HuH-7 (cell line): ENCODE measurements at regions not wholly inside any gene's neighbourhood (a gene's known extent, or its start where the extent isn't known, plus 50 kb on each side); places are given as distances from the start of the nearest gene placed in this dataset.
"Not testable (repeated sequence)": the region's sequence is repeated elsewhere in the genome, so short reads cannot be mapped to it uniquely, and the experiment has no call there.

Source experiments
- DNase-seq: peaks from one replicate; pipeline ENCODE4 v3.0.0; 2011; ENCODE audit warnings: low spot score

DNA sequence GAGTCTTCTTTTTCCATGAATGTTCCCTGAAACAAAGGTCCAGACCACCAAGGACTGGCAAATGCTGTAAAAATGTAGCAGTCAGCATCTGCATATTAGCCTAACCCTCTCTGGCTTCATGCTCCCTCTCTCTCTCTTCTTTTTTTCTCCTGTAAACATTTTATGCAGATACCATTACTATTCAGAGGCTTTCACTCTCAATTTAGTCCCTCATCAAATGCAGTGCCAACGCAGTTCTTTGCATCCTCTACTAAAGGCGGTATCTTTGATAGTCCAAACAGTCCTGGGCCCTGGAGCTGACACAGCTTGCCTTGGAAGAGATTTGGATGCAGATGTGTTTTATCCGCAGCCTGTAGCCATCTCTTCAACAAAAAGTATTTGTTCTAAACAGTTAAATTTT lies 167.1 kb upstream of the MMS22L start:
- no peak for DNase-seq

DNA sequence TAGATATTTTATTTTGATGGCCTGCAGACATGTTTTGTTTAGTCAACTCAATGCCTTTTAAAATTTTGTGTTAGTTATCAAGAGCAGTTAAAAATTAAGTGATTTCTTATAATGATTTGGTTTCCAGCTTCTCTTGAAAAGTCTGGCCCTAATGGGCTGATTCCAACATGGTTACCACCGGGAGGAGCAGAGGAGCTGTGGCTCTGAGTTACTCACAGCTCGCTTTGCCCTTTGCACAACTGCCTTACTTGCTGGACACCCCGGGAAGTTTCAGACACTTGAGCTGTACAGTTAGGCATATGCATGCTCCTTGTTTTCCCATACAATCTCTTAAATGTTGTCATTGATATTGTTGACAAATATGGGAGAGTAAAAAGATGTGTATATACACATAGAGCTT lies 173.1 kb upstream of the MMS22L start:
- no peak for DNase-seq

DNA sequence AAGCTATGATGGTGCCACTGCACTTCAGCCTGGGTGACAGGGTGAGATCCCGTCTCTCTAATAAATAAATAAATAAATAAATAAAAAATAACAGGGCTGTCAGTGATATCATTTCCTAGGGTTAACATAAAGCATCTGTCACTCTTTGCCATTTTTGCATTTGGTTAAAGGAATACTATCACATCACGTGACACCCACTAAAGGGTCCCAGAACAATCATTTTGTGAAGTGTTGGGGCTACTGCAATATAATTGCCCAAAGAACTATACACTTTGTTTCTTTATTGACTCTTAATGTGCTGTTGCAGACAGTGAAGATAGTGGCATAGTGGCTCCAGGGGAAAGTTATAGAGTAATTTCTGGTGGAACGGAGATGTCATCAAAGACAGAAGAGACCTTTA lies 176.5 kb upstream of the MMS22L start:
- no peak for DNase-seq

DNA sequence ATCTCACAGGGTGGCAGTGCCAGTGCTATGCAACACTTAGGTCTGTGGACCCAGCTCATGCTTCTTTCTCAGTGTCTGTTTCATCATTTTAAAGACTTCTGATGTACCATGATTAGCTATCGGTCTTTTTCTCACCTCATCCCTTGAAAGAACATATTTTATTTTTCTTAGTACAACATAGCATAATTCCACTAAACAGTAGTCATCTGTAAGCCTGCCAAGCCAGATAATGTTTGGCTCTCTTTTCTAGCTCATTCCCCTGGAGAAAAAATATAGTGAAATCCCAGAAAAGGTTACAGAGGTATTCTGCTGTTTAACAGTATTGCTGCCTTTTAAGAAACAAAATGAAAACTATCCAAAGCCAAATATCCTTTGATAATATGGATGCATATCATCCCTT lies 177.0 kb upstream of the MMS22L start:
- DNase-seq = no peak

DNA sequence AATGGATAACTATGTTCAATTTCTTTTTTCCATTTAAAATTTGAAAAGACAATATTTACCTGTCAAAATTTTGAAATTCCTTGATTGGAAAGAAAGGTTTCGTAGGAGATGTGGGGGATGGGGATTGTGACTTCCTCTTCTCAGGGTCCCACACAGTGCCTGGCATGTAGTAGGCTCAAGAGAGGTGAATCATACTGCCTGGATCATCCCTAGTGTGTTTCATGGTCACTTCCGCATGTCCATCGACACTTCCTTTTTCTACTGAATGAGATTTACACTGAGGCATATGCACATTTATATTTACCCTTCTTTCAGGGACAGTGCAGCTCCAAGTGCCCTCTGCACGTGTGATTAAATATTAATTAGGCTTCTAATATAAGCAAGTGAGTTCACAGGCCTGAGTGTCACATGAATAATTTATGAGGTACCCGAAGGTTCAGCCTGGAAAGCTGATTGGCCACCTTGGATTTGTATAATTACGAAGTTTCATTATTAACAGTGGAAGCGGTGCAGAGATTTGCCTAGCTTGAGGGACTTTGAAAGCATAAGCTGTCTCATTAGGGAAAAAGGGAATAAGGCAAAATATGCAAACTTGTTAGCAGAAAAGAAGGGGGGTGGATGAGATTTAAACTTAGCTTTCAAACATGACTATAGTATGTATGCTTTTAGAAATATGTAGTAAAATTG lies 177.5 kb upstream of the MMS22L start:
- no peak for DNase-seq

DNA sequence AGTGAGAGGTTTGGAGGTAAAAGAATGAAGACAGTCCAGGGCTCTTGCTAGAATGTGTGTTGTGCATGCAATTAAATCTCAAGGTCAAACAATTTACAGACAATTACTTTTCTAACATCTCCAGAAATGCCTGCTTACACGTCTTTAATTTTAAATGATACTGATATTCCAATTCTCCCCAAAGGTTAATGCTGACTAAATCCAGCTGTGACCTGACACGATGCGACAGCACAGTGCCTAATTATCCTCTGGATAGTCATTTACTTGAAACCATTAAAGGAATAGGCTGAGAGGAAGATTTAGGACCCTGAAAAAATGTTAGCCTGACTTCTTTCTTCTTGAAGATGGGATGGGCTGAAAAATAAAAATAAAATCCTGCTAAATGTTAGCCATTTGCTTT lies 178.2 kb upstream of the MMS22L start:
- no peak for DNase-seq

DNA sequence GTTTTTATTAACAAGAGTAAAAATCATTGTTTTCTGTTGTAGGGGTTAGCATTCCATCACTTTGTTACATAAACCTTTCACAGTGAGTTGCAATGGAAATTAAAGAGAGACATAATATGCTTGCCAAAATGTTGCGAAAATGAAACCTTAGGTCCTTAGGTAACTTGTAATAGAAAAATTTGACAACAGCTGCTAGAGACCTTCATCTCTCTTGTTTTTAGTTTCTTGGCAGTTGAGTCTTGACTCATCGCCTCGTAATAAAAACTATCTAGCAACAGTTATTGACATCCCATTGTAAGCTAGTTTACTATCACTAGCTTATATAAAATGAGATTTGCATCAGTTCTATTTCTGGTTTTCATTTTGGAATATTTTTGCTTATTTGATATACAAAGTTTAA lies 179.0 kb upstream of the MMS22L start:
- no peak for DNase-seq

DNA sequence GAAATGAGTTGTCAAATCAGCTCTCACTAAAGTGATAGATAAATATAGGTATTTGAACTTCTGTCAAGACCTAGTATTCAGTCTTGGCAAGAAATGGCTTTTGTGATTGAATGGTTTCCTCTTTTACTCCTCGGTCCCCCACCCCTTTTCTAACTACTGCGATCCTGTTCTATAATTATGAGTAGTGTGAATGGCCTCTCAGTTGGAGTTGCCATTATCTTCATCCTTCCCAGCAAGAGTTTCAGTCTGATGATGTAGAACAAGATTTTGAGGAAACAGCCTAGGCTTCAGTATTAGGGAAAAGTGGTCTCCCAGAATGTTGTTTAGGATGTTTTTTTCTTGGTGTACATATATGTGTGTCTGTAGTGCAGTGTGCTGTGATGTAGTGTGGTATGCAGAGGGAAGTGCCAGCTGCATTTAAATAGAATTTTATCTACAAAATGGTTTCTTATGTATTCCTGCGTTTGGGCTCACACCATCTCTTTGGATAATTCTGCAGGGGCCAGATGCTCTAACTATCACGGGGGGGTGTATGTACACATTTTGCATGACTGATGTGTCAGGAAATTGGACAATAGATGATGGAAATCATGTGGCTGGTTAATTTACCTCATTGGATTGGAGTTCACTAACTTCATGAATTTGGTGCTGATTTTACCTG lies 180.1 kb upstream of the MMS22L start:
- DNase-seq = no peak

DNA sequence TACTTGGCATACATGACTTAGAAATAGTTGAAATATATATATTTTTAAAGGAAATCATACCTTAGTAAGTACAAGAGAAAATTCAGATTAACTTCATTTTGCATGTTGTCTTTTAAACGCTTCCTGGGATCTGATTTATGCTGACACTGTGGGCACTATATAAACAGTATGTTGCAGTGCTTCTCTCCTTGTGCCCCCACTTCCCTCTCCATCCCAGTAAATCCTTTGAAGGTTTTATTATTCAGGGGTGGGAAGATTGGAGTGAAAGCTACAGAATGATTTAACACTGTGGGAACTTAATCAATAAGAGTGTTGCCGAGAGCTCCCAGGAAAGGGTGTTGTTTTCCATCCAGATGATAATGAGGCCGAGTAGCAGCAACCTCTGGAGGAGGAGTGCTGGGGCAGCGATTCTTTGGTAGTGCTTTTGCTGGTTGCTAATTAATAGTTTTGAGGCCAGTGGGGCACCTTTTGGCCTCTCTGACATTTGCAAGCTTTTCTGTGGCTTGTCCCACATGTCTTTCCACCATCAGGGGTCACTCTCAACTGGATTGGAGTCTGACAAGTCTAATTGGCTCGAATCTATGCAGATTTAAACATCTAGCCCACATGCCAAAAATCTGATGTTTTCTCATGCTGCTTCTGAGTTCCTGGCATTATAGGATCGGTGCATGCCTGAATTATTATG lies 183.0 kb upstream of the MMS22L start:
- no peak for DNase-seq

DNA sequence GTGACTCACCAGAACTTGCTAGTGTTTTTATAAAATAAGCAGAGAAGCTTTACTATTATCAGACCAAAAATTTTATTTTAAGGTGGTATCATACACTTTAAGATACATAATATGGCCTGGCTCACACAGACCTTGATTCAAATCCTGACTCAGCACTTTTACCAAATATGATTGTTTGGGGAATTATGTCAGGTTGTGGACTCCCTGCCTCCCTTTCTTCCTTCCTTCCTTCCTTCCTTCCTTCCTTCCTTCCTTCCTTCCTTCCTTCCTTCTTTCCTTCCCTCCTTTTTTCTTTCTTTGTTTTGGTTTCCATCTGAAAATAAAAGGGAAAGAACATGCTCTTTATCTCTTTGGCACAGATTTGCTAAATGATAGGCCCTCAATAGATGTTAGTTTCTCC lies 186.0 kb upstream of the MMS22L start:
- DNase-seq = no peak

DNA sequence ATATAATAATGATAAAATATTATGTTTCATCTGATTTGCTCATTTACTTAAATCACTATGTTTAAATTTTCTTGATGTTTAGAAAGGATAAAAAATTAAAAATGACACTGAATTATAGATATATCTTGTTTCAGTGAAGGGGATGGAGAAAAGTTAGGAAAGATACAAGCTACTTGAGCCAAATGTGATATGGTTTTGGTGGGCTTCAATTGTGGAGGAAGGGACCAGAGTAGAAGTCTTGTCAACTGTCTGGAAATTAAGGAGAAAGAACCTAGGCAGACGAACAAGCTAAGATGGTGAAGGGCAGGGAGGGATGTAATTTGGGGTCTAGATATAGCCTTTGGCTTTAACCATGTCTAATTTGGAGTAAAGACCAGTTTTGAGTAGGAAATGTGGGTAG lies 186.4 kb upstream of the MMS22L start:
- no peak for DNase-seq

DNA sequence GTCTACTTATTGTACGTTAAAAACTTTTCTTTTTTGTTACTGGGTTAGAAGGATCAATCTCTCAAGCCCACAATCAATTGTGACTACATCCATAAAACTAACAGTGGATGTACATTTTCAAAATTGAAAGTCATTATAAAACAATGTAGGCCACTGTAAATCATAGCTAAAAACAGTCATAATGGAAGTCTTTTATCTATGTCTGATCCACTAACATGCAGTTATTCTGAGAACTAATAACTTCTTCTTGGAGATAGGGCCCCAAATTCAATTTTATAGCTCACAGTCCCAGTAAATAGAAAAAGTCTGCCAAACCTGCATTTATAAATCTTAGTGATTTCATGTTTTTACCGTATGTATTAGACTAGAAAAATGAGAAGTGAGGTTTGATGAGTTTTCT lies 187.3 kb upstream of the MMS22L start:
- no peak for DNase-seq

DNA sequence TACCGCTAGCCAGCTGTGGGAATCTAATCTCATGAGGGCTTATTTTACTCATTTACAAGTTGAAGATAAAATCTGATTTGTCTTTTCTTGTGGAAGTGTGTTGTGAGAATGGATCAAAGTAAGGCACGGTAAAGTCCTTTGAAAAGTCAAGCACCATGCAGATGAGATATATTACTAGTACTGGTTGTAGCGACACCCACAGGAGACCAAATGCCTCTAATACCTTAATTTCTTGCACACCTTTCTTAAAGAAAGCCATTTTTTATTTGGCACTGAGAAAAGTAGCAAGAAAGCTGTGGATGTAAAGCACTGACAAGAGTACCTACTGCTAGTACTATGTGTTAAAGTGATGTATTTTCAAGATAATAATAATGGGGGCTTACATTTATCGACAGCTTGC lies 191.0 kb upstream of the MMS22L start:
- DNase-seq = no peak

DNA sequence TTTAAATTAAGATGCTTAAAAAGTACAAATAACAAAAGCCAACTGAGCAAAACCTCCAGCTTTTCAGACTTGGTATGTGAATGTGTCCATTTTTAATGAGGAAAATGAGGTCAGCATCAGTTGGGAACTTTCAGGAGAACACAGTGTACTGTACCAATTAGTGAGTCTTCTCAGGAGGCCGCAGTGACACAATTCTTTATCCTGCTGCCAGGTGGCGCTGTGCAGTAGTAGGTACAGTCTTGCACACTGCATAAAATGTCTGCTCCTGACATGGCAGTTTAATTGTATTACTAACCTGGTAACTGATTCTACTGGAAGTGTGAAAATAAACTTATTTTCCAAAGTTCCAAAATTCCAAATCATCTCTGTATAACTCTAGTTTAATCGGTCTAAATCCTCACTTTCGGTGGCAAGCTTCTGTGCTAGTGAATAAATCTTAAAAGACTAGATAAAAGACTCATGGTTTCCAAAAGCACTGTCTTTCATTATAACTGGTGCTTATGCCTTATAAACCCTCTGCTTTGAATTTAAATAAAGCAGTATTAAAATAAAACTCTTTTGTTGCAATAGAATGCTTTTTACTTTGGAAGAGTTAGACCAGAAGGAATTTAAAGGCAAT lies 214.8 kb upstream of the MMS22L start:
- peak; percentile 10 for DNase-seq

DNA sequence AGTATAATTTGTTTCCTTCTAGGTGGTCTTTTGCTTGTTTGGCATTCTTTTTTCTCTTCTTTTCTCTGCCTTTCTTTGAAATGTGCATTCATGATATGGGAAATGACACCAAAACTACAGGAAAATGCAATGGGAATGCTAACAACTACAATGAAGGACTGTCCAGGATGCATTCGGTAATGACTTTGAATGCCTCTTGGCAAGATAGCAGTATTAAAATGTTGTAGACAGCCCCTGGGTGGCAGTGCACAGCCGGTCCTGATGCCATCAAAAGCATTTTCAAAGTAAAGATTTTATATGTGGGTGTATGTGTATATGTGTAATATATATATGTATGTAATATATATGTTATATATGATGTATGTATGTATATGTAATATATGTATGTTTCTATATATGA lies 218.8 kb upstream of the MMS22L start:
- no peak for DNase-seq

DNA sequence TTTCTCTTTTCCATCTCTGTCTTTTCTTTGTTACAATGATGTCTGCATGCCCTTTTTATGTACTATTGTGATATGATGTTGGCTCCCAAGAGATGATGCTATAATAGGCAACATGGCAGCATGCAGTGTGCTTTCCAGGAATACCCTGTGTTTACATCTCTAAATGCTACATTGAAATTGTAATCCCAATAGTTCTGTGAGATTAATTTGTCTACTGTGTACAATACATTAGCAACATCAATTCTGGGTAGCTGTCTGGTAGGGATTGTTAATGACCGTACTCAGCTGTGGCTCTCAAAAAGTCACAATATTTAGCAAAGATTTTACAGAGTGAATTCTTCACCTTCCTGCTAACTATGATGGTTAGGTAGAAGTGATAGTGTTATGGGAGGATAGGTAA lies 225.6 kb upstream of the MMS22L start:
- no peak for DNase-seq

DNA sequence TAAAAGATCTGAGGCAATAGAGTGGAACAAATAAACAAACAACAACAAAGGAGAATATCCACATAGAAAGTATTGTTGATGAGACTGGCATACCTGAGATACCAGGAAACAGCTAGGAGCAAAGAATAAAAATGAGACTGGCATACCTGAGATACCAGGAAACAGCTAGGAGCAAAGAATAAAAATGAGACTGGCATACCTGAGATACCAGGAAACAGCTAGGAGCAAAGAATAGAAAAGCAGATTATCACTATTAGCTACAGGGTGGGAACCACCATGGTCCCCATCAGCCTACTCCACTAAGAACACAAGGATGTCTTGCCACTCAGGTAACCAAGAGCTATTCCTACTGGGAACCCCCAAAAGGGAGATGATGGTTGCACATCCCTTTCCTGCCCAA lies 230.2 kb upstream of the MMS22L start:
- DNase-seq = not testable (repeated sequence)

DNA sequence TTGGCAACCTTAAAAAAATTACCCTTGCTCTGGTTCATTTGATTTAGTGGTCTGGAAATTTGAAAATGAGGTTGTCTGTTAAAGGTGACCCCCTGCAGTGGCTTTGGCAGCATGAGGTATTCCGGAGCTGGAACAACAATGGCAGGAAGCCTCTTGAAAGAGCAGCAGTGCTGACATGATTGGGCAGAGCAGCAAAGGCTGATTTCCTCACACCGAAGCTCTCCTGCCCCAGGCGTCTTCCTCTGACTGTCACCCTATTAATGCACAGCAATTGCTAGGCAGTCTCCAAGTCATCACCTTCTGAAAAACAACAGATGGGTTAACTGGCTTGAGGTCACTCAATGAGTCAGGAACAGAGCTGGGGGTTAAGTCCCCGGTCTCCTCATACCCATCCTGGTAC lies 241.8 kb upstream of the MMS22L start:
- no peak for DNase-seq

DNA sequence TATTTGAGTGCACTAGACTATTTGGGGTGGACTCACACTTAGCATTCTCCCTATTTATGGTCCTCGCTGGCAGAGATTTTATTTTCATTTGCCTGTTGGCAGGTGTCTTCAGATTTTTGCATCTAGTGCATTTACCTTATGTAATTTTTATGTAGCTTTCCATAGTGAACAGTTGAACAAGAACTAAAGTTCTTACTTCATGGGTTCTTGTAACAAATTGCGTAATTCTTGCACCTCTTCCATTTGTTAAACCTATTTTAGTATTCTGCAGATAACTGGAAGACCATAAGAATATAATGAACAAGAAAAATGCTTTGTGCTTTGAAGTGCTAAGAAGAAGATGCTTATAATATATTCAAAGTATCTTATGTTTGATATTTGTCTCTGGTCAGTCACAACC lies 252.8 kb upstream of the MMS22L start:
- DNase-seq = no peak

DNA sequence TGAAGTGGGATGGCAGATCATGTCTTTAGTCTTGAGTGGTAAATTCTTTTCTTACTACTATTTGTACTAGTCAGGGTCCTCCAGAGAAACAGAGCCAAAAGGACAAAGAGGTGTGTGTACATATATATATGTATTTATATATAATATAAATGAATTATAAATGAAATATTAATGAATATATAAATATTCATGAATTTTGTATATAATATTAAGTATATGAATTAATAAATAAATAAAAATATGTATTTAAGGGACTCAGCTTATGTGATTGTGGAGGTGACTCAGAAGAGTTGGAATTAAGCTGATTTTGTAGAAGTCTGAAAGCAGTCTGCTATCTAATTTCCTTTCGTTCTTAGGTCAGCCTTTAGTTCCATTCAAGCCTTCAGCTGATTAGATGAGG lies 265.3 kb upstream of the MMS22L start:
- no peak for DNase-seq

DNA sequence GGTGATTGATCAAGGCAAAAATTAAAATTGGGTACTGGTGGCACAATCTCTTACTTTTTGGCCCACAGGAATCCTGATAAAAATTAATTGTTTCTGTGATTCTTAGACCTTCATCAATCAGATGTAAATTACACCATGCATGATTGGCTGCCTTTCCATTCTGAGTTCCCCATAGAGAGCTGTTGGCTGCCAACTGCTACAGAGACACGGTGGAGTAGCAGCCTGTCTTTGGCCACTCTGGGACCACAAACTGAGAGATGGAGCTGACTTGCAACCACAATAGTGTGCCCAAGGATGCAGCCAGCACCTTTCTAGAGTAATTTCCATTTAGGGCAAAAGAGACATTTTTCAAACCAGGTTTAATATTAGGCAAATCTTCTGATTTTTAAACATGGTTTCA lies 274.3 kb upstream of the MMS22L start:
- no peak for DNase-seq

DNA sequence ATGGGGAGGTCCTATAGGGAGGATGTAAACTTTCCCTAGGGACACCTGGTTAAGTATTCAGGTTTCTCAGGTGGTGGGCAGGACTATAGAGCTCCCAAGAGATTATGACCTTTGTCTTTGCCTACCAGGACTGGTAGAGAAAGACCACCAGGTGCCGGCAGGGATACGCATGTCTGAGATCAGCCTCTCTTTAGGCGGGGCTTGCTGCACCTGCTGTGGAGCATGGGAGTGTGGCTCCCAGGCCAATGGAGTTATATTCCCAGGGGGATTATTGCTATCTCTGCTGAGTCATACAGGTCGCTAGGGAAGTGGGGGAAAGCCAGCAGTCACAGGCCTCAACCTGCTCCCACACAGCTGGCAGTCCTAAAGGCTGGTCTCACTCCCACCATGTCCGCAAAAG lies 280.5 kb upstream of the MMS22L start:
- DNase-seq = no peak

DNA sequence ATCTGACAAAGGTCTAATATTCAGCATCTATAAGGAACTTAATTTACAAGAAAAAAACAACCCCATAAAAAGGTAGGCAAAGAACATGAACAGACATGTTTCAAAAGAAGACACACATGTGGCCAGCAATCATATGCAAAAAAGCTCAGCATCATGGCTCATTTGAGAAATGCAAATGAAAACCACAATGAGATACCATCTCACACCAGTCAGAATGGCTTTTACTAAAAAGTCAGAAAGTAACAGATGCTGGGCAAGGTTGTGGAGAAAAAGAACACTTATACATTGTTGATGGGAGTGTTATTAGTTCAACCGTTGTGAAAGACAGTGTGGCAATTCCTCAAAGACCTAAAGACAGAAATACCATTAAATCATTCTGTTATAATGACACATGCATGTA lies 289.9 kb upstream of the MMS22L start:
- DNase-seq = no peak
